HCEC 1CT (cell line): ENCODE measurements at regions not wholly inside any gene's neighbourhood (a gene's known extent, or its start where the extent isn't known, plus 50 kb on each side); places are given as distances from the start of the nearest gene placed in this dataset.

Experiments
- DNase-seq: peaks from one replicate; pipeline ENCODE4 v3.0.0-alpha.2; 2017

DNA sequence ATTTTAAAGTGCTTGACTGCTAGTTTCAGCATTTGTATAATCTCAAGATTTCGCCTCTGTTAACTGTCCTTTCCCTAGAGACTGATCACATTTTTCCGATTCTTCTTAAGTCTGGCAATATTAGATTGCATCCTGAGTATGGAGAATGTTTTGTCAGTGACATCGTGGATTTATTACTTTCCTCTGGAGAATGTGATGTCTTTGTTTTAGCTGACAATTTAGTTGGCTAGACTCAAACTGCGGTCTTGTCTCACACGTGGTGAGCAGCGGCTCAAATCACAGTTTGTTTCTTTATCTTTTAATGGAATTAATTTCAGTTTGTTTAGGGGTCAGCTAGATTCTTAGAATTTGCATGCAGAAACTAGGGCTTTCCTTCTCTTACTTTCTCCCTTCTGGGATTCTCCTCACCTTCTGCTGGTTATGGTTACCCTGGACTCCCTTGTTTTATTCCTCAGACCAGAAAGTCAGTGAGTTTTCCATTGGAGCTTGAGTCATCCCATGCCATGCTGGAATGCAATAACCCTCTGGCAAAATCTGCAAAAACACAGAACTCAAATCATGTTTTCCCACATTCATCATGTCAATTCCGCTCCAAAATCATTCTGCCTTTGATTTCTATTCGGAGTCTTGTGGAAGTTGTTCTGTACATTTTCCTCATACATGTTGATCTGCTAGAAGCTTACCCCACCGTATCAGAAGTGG lies 327.2 kb upstream of the TRIB2 start:
- DNase-seq, result no peak

DNA sequence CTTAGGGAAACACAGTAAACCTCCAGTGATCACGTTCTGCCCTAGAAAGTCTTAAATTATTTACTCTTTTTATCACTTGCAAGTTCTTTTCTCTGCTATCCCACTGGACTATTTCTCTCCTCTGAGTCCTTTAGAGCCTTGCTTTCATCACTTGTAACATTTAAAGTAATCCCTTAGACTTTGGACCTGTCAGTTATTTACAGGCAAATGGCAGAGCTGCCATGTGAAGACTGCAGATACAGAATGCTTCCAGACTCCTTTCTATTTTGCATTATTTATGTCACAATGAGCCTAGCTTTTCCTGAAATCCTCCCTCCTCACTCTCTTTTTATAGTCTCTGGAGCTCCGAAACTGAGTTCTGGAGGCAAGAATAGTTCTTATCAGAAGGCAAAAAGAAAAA lies 325.6 kb upstream of the TRIB2 start:
- no peak for DNase-seq

DNA sequence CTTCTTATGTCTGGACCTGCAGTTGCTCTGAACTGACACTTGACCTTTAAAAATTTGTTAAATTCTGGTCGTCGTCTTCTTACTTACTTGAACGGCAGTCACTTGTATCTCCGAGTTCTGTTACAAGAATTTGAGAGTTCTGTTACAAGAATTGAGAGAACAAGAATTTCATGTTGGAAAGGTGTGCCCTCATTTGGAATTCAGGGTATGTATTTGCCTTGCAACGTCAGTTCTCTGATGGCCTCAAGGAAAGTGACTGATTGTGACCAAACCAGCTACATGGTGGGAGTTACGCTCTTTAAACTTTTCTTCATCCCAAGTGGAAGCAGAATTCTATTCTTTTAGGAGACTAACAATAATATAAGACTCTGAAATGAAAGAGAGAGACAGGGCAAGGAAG lies 320.0 kb upstream of the TRIB2 start:
- DNase-seq, result no peak

DNA sequence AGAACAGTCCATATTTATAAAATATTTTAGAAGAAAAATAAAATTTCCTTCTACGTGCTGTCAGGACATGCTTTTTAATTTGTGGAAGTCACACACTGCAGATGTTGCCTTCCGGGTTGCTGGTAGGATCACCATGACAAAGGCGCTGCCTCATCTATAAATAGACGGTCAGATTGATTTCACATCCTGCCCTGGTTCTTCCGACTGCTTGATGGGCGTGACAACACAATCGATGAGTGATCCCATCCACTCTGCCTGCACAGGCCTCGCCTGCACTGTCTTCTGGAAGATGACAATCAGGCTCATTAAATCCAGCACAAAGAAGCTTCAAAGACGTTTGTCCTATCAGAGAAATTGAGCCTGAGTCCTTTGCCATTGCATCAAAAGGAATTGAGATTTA lies 318.9 kb upstream of the TRIB2 start:
- no peak for DNase-seq

DNA sequence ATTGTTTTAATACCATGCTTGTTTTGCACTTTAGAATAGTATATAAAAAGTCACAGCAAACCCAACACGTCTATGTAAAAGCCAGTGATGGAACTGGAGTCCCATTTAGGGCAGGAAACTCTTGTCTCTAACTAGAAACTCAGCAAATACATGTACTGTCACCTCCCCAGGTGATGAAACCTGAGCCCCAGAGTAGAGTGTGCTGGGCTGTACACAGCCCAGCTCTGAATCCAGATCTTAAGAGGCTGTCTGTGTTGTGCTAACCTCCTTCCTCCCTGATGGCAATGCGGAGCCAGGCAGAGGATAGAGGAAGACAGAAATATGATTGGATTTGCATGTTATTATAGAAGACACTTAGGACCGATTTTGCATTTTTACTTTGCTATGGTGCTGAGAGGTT lies 317.5 kb upstream of the TRIB2 start:
- no peak for DNase-seq

DNA sequence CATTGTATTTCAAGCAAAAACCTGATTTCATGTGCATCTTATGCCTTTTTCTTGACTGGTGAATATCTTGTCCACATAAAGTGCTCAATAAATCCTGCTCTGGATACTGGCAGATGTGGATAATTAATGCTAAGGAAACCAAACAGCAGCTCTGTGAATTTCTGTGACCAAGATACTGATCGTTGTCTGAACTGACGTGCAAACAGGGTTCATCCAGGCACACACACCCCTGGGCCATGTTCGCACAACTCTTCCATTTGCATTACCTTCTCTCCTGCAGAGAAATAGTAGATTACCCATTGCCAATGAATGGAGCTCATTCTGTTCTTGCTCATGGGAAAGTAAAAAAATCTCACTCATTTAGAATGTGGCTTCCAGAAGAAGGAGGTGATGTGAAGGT lies 316.2 kb upstream of the TRIB2 start:
- DNase-seq, result no peak

DNA sequence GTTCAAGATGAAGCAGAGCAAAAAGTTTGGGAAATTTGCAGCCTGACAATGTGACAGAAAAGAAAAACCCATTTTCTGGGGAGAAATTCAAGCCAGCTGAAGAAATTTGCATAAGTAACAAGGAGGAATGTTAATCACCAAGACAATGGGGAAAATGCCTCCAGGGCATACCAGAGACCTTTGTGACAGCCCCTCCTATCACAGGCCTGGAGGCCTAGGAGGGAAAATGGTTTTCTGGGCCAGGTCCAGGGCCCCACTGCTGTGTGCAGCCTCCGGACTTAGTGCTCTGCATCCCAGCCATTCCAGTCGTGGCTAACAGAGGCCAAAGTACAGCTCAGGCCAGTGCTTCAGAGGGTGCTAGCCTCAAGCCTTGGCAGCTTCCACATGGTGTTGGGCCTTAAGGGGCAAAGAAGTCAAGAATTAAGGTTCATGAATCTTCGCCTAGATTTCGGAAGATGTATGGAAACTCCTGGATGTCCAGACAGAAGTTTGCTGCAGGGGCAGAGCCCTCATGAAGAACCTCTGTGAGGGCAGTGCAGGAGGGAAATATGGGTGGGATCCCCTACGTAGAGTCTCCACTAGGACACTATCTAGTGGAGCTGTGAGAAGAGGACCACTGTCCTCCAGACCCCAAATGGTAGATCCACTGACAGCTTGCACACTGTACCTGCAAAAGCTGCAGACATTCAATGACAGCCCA lies 314.1 kb upstream of the TRIB2 start:
- no peak for DNase-seq

DNA sequence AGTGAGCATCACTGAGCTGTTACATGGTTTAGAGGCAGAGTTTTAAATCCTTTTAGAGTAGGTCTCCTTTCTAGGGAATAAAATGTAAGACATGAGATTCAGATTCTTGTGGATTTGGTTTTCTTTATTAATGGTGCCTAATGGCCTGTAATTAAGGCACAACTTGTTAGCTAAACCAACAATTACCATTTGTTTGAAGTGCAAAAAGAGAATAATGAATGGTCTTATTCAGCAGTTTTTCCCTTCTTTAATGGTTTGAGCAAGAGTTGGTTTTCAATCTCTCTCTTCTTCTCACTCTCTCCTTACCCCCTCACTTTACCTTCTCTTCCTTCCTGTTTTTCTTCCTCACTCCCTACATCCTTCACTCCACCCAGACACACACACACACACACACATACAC lies 312.2 kb upstream of the TRIB2 start:
- DNase-seq, result no peak

DNA sequence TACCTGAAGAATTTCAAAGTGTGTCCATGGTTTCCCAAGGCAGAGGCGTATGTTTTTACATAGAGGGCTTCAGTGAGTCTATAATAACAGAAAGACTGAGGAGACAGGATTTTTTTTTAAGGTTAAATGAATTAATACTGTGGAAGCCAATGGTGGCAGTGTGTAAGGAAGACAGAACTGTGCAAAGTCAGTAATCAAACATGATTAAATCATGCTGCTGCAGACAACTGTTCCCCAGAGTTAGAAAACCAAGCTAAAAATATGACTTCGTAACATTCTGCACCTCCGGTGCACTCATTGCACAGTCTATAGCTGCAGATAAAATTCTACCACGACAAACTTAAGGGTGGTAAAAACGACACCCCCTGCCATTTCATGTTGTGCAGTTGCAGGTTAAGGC lies 309.6 kb upstream of the TRIB2 start:
- no peak for DNase-seq

DNA sequence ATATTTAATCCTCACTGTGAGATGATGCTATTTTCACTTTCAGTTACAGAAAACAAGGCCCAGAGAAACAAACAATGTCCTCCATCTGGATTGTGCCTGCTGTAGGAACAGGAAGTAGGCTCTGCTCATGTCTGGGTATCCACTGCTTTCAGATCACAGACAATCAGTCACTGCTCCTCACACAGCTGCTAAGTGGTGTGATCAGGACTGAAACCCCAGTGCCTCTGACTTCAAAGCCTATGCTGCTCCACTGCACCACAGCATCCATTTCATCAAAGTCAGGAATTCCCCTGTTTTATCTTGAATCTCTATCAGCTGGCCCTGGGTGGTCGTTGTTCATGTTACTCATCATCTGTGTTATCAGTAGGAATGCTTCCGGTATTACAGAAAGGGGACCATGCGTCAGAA lies 303.8 kb upstream of the TRIB2 start:
- DNase-seq, result no peak

DNA sequence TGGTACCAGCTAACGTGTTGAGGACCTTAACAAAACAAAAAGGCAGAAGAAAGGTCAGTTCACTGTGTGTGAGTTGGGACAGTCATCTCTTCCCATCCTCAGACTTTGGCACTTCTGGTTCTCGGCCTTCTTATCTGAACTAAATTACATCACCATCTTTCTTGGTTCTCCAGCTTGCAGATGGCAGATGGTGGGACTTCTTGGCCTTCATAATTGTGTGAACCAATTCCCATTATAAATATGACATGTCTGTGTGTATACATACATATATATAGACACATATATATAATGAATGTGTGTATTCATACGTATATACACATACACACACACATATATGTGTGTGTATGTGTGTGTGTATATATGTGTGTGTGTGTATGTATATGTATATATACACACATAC lies 301.2 kb upstream of the TRIB2 start:
- no peak for DNase-seq

DNA sequence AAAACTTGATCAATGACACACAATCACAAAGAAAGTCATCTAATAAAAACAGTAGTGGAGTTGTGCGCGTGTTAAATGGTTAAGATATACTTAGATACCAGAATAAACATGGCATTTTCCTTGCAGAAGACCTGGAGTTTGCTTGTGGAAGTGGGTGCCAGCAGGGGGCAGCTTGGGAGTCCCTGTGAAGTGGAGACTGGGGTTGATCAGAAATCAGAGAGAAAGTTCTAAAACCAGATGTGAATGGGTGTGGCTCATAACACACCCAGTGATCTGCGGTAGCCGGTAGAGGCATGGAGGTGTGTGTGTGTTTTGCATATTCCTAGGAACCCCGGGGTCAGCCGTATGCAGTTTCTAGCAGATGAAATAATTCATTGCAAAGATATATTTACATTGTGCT lies 300.1 kb upstream of the TRIB2 start:
- peak; percentile 52 for DNase-seq

DNA sequence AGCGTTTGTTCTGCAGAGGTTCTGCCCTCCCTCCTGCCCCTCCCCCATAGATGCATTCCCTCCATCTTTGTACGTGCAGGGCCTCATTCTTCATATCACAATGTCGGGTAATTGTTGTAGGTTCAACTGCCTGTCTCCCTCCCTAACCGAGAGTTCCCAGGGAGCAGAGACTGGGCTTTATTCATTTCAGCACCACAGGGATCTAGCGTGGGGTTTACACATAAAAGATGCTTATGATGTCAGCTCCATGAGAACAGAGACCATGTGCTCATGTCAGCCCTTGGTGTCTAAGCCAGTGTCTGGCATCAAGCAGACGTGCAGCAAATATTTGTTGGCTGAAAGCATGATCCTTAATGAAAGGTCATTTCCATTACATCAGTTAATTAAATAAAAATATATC lies 298.9 kb upstream of the TRIB2 start:
- DNase-seq, result no peak

DNA sequence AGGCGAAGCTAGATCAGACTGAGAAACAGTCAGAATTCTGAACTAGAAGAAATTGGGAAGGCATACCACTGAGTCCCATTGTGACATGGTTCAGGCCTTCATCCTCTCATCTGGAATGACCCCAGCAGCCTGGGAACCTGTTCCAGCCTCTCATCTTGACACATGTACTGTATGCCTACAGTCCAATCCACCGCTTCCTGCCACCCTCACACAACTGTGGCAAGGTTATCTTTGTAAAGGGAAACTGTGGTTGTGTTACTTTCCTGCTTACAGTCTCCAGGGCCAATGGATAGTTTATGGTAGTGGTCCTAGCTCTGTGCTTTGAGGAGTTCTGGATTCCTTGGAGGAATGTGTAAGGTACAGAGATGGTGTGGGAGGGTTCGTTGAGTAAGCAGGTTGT lies 296.9 kb upstream of the TRIB2 start:
- no peak for DNase-seq

DNA sequence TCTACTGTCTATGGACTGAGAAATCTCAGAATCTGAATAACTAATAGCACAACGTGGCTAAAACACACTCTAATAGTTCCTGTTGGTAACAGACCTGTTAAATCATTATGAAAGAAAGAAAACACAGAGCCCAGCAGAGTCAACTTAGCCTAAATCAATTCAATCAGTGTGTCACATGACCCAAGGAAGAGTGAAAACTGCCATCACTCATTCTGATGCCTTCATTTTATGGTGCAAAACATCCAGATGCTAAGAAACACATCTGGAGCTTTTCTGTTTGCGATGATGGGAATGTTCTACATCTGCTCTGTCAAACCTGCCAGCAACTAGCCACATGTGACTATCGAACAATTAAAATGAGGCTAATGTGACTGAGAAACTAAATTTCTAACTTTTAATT lies 295.7 kb upstream of the TRIB2 start:
- no peak for DNase-seq

DNA sequence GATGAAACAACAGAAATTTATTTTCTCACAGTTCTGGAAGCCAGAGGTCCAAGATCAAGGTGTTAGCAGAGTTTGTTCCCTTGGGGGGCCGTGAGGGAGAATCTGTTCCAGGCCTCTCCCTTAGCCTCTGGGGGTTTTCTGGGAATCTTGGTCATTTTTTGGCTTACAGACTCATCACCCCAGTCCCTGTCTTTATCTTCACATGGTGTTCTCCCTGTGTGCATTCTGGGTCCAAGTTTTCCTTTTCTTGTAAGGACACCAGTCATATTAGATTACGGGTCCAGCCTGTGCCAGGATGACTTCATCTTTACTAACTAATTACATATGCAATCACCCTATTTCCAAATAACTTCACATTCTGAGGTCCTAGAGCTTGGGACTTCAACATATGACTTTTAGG lies 292.5 kb upstream of the TRIB2 start:
- DNase-seq, result peak; percentile 48

DNA sequence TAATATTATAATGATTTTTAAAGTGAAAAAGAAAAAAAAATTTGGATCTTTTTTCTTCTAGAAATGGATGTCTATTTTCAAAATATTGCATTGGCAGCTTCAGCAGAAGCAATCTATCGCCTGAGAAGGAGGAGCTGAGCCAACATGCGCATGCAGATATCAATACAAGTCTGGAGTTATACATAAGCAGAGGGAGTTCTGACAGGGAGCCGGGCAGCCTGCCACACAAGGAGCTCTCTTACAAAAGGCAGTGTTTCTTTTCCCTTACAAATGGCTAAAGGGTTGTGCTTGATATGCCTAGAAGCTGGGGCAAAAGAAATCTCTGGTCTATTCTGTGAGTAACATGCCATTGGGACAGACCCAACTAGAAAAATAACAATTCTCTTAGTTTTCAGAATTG lies 291.9 kb upstream of the TRIB2 start:
- DNase-seq, result no peak

DNA sequence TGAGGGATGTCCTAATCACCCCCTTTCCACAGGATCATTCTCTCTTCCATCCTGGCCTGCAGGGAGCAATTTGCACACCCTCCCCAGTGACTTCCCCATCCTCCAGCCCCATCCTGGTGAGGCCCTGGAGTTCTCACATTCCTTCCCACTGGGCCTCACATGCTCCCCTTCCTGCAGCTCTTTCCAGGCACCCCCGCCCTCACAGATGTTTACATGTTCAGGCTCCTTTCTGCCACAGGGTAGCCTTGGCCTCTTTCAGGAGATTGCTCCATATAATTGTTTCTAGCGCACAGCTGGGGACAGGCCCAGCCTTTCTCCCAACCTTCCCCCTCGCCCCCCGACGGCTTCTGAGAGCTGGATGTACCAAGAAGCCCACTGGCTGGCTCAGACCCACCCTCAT lies 288.4 kb upstream of the TRIB2 start:
- DNase-seq, result peak; percentile 17

DNA sequence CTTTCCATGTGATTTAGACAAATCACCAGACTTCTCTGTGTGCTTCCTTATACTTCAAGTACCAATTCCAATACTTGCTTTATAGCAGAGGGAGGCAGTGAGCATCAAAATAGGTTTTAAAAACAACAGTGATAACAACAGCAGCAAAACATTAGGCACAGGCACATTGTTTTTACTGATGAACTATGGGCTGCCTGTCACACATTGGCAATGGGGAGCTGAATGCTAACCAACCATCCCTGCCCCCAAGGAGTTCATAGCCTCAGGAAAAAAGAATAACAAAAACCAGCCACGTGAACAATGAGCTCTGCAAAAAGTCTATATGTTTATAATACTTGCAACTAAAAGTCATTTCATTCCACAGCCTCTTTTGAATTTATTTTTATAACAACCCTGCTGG lies 287.9 kb upstream of the TRIB2 start:
- DNase-seq, result no peak

DNA sequence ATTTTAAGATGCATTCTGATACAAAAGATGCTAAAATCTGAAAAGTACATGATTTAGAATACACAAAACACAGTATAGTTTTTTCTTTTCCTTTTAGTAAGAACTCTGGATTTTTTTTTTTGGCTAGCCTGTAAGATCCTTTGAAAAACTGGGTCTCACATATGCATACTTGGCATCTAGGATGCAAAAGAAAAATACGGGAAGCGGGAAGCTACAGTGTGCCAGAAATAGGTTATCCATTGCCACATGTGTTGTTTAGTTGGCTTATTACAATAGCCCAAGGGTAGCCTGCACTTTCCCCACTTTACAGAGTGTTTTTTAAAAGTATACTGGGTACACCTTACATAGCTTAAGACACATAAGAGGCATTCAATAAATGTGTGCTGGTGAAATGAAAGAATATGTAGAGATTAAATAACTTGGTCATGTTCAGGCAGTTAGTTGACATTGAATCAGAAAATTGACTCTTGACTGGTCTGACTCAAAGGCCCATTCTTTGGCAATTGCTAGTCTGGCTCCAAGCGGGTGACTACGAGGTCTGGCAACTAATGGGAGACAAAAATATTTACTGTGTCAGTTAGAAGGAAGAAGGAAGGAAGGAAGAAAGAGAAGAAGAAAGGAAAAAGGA lies 286.8 kb upstream of the TRIB2 start:
- DNase-seq, result peak; percentile 68

DNA sequence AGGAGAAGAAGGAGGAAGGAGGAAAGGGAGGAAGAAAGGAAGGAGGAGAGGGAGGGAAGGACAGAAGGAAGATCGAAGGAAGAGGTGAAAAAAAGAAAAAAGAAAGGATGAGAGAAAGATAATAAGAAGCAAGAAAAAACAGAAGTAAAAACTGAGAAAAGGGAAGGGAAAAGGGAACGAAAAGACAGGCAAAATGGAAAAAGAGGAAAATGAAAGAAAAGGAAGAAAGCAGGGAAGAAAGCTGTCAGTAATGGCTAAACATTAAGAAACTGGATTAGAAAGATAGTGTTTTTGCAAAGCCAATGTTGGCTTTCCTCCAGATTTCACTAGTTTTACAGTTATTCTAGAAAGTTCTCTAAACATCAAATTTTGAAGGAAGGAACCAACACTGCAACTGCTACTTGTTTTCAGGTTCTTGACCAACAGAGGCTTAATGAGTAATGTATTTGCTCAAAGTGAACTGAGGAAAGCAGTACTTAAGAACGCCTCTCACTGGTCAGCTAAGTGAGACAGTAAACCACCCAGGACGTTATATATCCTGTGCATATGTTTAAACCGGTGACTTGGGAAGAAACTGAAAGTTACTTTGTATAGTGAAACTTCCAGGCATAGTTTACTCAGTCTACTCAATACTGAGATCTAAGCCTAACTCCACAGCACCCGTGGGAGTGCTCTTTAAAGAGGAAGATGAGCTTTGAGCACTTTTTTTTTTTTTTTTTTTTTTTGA lies 286.2 kb upstream of the TRIB2 start:
- DNase-seq, result peak; percentile 43

DNA sequence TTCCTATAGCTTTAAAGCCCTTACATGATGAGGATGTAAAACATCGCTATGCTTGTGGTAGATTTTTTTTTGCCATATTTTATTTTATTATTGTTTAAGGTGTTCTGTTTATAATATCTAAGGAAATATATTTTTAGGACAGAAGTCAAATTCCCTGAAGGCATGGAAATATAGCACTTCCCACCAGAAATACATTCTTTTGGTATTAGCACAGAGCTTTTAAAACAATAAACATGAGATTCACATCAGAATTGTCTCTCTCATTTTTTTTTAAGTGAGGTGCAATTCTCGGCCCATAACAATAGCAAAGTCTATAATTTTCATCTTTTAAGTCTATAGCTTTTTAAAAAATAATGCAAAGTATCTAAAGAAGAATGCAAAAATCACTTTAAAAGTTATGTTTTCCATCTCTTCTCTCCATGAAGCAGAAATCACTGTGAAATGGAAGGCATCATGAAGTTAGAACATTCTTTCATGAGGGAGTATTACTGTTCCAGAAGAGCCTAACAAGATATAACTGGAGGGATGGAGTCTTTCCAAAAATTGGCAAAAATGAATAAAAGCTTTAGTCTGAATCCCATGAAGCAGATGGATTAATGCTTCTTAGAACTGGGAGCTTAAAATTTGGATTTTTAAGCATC lies 283.6 kb upstream of the TRIB2 start:
- peak; percentile 41 for DNase-seq

DNA sequence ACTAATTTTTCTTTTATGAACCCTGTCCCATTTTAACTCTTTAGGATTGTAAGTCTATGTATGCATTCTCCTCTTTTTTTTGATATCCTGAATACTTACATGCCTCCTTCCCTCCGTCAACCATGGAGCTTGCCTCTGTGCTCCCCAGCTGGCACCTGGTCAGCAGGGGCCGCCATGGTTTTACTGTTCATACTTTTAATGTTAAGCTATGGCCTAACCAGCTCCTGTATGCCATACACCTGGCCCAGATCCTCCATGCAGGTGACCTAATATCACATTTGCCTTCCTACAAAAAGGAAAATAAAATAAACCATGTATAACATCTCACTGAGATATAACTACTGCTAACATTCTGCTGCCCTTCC lies 283.1 kb upstream of the TRIB2 start:
- no peak for DNase-seq
